ENCODE measurements at regions not wholly inside any gene's neighbourhood (a gene's known extent, or its start where the extent isn't known, plus 50 kb on each side); places are given as distances from the start of the nearest gene placed in this dataset.
"Not testable (repeated sequence)": the region's sequence is repeated elsewhere in the genome, so short reads cannot be mapped to it uniquely, and the experiment has no call there.

GRCh38 chr1:228887960-228888359 lies 152.7 kb downstream of the RHOU start:
- no peak for DNase-seq (ENCODE audit: low read depth)
- H3K4me3 ChIP-seq (replicated peaks; ENCODE audit: low read depth, low read length), result no peak overlapping the region
- no peak for TF ChIP-seq CTCF (IDR thresholded peaks at IDR 0.05; ENCODE audit: low read length, missing control alignments)

GRCh38 chr1:228889289-228889688 lies 154.0 kb downstream of the RHOU start:
- DNase-seq (ENCODE audit: low read depth), result no peak
- no peak overlapping the region for H3K4me3 ChIP-seq (replicated peaks; ENCODE audit: low read depth, low read length)
- no peak for TF ChIP-seq CTCF (IDR thresholded peaks at IDR 0.05; ENCODE audit: low read length, missing control alignments)

GRCh38 chr1:228891272-228892034 lies 156.2 kb downstream of the RHOU start:
- TF ChIP-seq CTCF (IDR thresholded peaks at IDR 0.05; ENCODE audit: low read length, missing control alignments), result no peak
- H3K4me3 ChIP-seq (replicated peaks; ENCODE audit: low read depth, low read length), result no peak overlapping the region
- no peak for DNase-seq (ENCODE audit: low read depth)

- not testable (repeated sequence) for DNase-seq (ENCODE audit: low read depth); H3K4me3 ChIP-seq (replicated peaks; ENCODE audit: low read depth, low read length)
Measured at GRCh38 chr1:228892200-228892599, 156.9 kb downstream of the RHOU start.

- DNase-seq (ENCODE audit: low read depth), result no peak
- no peak overlapping the region for H3K4me3 ChIP-seq (replicated peaks; ENCODE audit: low read depth, low read length)
- no peak for TF ChIP-seq CTCF (IDR thresholded peaks at IDR 0.05; ENCODE audit: low read length, missing control alignments)
Measured at GRCh38 chr1:228894442-228894989, 159.2 kb downstream of the RHOU start.

- no peak overlapping the region for H3K4me3 ChIP-seq (replicated peaks; ENCODE audit: low read depth, low read length)
- DNase-seq (ENCODE audit: low read depth), result no peak
- no peak for TF ChIP-seq CTCF (IDR thresholded peaks at IDR 0.05; ENCODE audit: low read length, missing control alignments)
Measured at GRCh38 chr1:228897901-228898300, 162.6 kb downstream of the RHOU start.

- no peak overlapping the region for H3K4me3 ChIP-seq (replicated peaks; ENCODE audit: low read depth, low read length)
- DNase-seq (ENCODE audit: low read depth), result no peak
- TF ChIP-seq CTCF (IDR thresholded peaks at IDR 0.05; ENCODE audit: low read length, missing control alignments), result no peak
Measured at GRCh38 chr1:228898582-228898992, 163.3 kb downstream of the RHOU start.
